Ovary (tissue), 7 donors: ENCODE measurements at regions not wholly inside any gene's neighbourhood (a gene's known extent, or its start where the extent isn't known, plus 50 kb on each side); places are given as distances from the start of the nearest gene placed in this dataset.
"Not testable (repeated sequence)": the region's sequence is repeated elsewhere in the genome, so short reads cannot be mapped to it uniquely, and the experiment has no call there.

Experiments used
- DNase-seq, 5 donors: peaks; one replicate each; pipeline ENCODE4 v3.0.0-alpha.2; 2019 to 2020
- H3K27ac ChIP-seq, 2 donors: fragments of 200-600 bp; one replicate each; pipeline versions ENCODE4 v1.5.1 to v1.8.0; 2019 to 2022
- H3K27me3 ChIP-seq: fragments of 200-600 bp; one replicate; pipeline ENCODE4 v1.8.0; 2022
- H3K36me3 ChIP-seq: fragments of 200-600 bp; sonication (generic); one replicate; pipeline ENCODE4 v1.5.1; 2019
- H3K4me1 ChIP-seq: one replicate; pipeline ENCODE4 v1.8.1; 2013; ENCODE audit warnings: mild to moderate bottlenecking, moderate library complexity; ENCODE audit not compliant: insufficient read depth
- H3K4me3 ChIP-seq: fragments of 200-600 bp; sonication (generic); one replicate; pipeline ENCODE4 v1.5.1; 2017
- H3K9me3 ChIP-seq, 2 donors: fragments of 200-600 bp in 1 of 2; sonication (generic) in 1 of 2; one replicate each; pipeline versions ENCODE4 v1.5.1 to v1.8.1; 2013 to 2019; ENCODE audit warnings: mild to moderate bottlenecking in 1 of 2, moderate library complexity in 1 of 2
- CTCF ChIP-seq, 3 donors: fragments of 450-650 bp in 2 of 3; fragments of 200-600 bp in 1 of 3; IDR thresholded peaks; one replicate each; pipeline versions ENCODE4 v1.5.1 to v1.8.0; 2016 to 2022; ENCODE audit warnings: antibody characterized with exemption in 3 of 3, mild to moderate bottlenecking in 1 of 3
- EP300 ChIP-seq: sonication (generic); formaldehyde crosslinking; IDR thresholded peaks from one replicate; pipeline ENCODE4 v1.6.1; 2017; ENCODE audit warnings: antibody characterized with exemption
- POLR2A ChIP-seq: fragments of 450-650 bp; IDR thresholded peaks from one replicate; pipeline ENCODE4 v1.6.1; 2017; ENCODE audit warnings: antibody characterized with exemption, mild to moderate bottlenecking, moderate library complexity
- WGBS, 3 donors: extraction: QIAGEN DNeasy Blood & Tissue Kit in 1 of 3; methylation state at CpG; one replicate each; pipeline versions ENCODE4 v1.1.5 to v1.1.7; 2013 to 2017; 5-methylcytosine and 5-hydroxymethylcytosine counted together
- intact Hi-C, 4 donors: fragments of 100-400 bp; cut with DNase I; formaldehyde crosslinking; loops; one replicate each; pipeline versions ENCODE4 v1.11.0 to v1.15.1; 2022 to 2023
- donor health status: DM: no; HTN: no; CAD: no; lungs with moderate emphysema.
- donor health status: DM: no; HTN: no; CAD: no.
- donor health status: Bipolar disorder and iron deficiency.
- donor health status: DM: no; HTN: no; CAD: no.
- donor health status: DM: yes; HTN: yes; CAD: no.

- H3K9me3 ChIP-seq = no peaks in the 10 kb centered on the region
- no peaks in the 10 kb centered on the region for H3K27me3 ChIP-seq
- H3K4me1 ChIP-seq = no peaks in the 10 kb centered on the region
- no peak overlapping the region for H3K27ac ChIP-seq
- DNase-seq = no peak
- H3K36me3 ChIP-seq = no peaks in the 10 kb centered on the region
- 96 to 100% (median 99%) methylated on average over 1 of the region's 1 CpG for WGBS, 3 donors
- TF ChIP-seq EP300 = no peak
- TF ChIP-seq CTCF (IDR thresholded peaks at IDR 0.05) = no peak
- no peak overlapping the region for H3K4me3 ChIP-seq
- intact Hi-C loops = no loop called here
Observed at GRCh38 chr5:40210694-40211093, 469.0 kb upstream of the PTGER4 start.

- intact Hi-C loops = no loop called here
- Histone ChIP-seq H3K4me3 (no peak overlapping the region), H3K4me1 (no peaks in the 10 kb centered on the region), H3K9me3 (no peaks in the 10 kb centered on the region), H3K36me3 (no peaks in the 10 kb centered on the region), H3K27ac (no peak overlapping the region), H3K27me3 (no peaks in the 10 kb centered on the region)
- no peak for TF ChIP-seq CTCF (IDR thresholded peaks at IDR 0.05)
- TF ChIP-seq POLR2A = no peak
- TF ChIP-seq EP300 = no peak
- 31 to 56% (median 55%) methylated on average over 2 of the region's 2 CpGs for WGBS, 3 donors
- DNase-seq = no peak
Observed at GRCh38 chr5:40206030-40206429, 473.7 kb upstream of the PTGER4 start.

- TF ChIP-seq POLR2A = no peak
- no peak for TF ChIP-seq EP300
- TF ChIP-seq CTCF (IDR thresholded peaks at IDR 0.05) = no peak
- H3K4me1 ChIP-seq = no peaks in the 10 kb centered on the region
- H3K36me3 ChIP-seq = no peaks in the 10 kb centered on the region
- intact Hi-C loops = no loop called here
- H3K27ac ChIP-seq = no peak overlapping the region
- DNase-seq = no peak
- H3K27me3 ChIP-seq = no peaks in the 10 kb centered on the region
- no peaks in the 10 kb centered on the region for H3K9me3 ChIP-seq
- no peak overlapping the region for H3K4me3 ChIP-seq
Observed at GRCh38 chr5:40204144-40204543, 475.6 kb upstream of the PTGER4 start.

GRCh38 chr5:40202814-40203440 is 476.8 kb upstream of the PTGER4 start:
- no peak for TF ChIP-seq CTCF (IDR thresholded peaks at IDR 0.05)
- TF ChIP-seq EP300 = no peak
- no peak for TF ChIP-seq POLR2A
- H3K27me3 ChIP-seq = no peaks in the 10 kb centered on the region
- DNase-seq = no peak
- H3K36me3 ChIP-seq = no peaks in the 10 kb centered on the region
- no peak overlapping the region for H3K4me3 ChIP-seq
- no peak overlapping the region for H3K27ac ChIP-seq
- intact Hi-C loops = no loop called here
- no peaks in the 10 kb centered on the region for H3K9me3 ChIP-seq
- no peaks in the 10 kb centered on the region for H3K4me1 ChIP-seq

GRCh38 chr5:40198736-40199135 is 481.0 kb upstream of the PTGER4 start:
- no peak for DNase-seq
- Histone ChIP-seq H3K4me1 (no peaks in the 10 kb centered on the region), H3K9me3 (no peaks in the 10 kb centered on the region), H3K27me3 (no peaks in the 10 kb centered on the region), H3K4me3 (no peak overlapping the region), H3K27ac (no peak overlapping the region), H3K36me3 (no peaks in the 10 kb centered on the region)
- WGBS, 3 donors = 75 to 78% (median 77%) methylated on average over 2 of the region's 2 CpGs
- intact Hi-C loops = no loop called here
- TF ChIP-seq POLR2A (no peak), CTCF (IDR thresholded peaks at IDR 0.05) (no peak), EP300 (no peak)

GRCh38 chr5:40195574-40195973 is 484.1 kb upstream of the PTGER4 start:
- H3K27me3 ChIP-seq, H3K9me3 ChIP-seq, intact Hi-C loops, H3K36me3 ChIP-seq, H3K4me3 ChIP-seq, H3K4me1 ChIP-seq, H3K27ac ChIP-seq, DNase-seq: not testable (repeated sequence)
- 91 to 93% (median 92%) methylated on average over 7 of the region's 7 CpGs for WGBS, 3 donors
